Right cardiac atrium (tissue), 5 donors: ENCODE measurements at regions not wholly inside any gene's neighbourhood (a gene's known extent, or its start where the extent isn't known, plus 50 kb on each side); places are given as distances from the start of the nearest gene placed in this dataset.
"Not testable (repeated sequence)": the region's sequence is repeated elsewhere in the genome, so short reads cannot be mapped to it uniquely, and the experiment has no call there.

ENCODE experiments used
- ATAC-seq, 2 donors: fragments of 200-7000 bp; cut with Tn5 transposase; one replicate each; pipeline versions ENCODE4 v1.8.0 to v1.9.1; 2020; ENCODE audit warnings: moderate library complexity in 2 of 2, mild to moderate bottlenecking in 1 of 2
- DNase-seq, 3 donors: peaks; one replicate each; pipeline ENCODE4 v3.0.0-alpha.2; 2020
- H3K27ac ChIP-seq: one replicate; pipeline ENCODE4 v1.5.1; 2013; ENCODE audit warnings: mild to moderate bottlenecking, low read length, control low read depth, moderate library complexity
- H3K27me3 ChIP-seq: one replicate; pipeline ENCODE4 v1.6.1; 2013; ENCODE audit not compliant: control insufficient read depth, insufficient read depth
- H3K4me1 ChIP-seq: one replicate; pipeline ENCODE4 v1.6.1; 2013; ENCODE audit warnings: low read length; ENCODE audit not compliant: control insufficient read depth, insufficient read depth
- H3K4me3 ChIP-seq: one replicate; pipeline ENCODE4 v1.5.1; 2013; ENCODE audit warnings: low read length, control low read depth
- H3K9me3 ChIP-seq: one replicate; pipeline ENCODE4 v1.6.1; 2013; ENCODE audit warnings: low read length; ENCODE audit not compliant: control insufficient read depth
- WGBS: extraction: QIAGEN DNeasy Blood & Tissue Kit; methylation state at CpG from one replicate; pipeline ENCODE4 v1.1.7; 2013; 5-methylcytosine and 5-hydroxymethylcytosine counted together
- intact Hi-C, 4 donors: fragments of 100-400 bp; cut with DNase I; formaldehyde crosslinking; loops; one replicate each; pipeline versions ENCODE4 v1.11.0 to v1.14.0; 2022 to 2023
- donor health status: healthy with polysubstance abuse.
- donor health status: DM: no; HTN: yes; CAD: no.
- donor health status: DM: no; HTN: no; CAD: no.
- donor health status: DM: no; HTN: yes; CAD: no; lungs with severe emphysema.
- donor health status: DM: yes; HTN: yes; CAD: no.

- peaks cover under 1% of the 10 kb centered on the region for H3K4me1 ChIP-seq
- ATAC-seq: no peak
Measured at GRCh38 chr22:25396615-25397200, 167.8 kb upstream of the GRK3 start.

GRCh38 chr22:25397616-25398015, 166.9 kb upstream of the GRK3 start:
- H3K9me3 ChIP-seq: no peaks in the 10 kb centered on the region
- WGBS: 85% methylated on average over 3 of the region's 3 CpGs
- intact Hi-C loops: no loop called here
- H3K4me1 ChIP-seq: peaks cover 8% of the 10 kb centered on the region
- H3K4me3 ChIP-seq: no peak overlapping the region
- DNase-seq (no peak), ATAC-seq (no peak)
- H3K27me3 ChIP-seq: no peaks in the 10 kb centered on the region
- H3K27ac ChIP-seq: no peak overlapping the region

More at GRCh38 chr22:25396615-25397200, 167.8 kb upstream of the GRK3 start:
- no peak overlapping the region for H3K27ac ChIP-seq
- WGBS: 92% methylated on average over 10 of the region's 10 CpGs
- H3K4me3 ChIP-seq: no peak overlapping the region
- intact Hi-C loops: no loop called here
- H3K9me3 ChIP-seq: no peaks in the 10 kb centered on the region
- H3K27me3 ChIP-seq: no peaks in the 10 kb centered on the region
- DNase-seq: no peak

GRCh38 chr22:25398591-25399062, 165.8 kb upstream of the GRK3 start:
- H3K9me3 ChIP-seq, H3K27me3 ChIP-seq, H3K27ac ChIP-seq, ATAC-seq, DNase-seq, H3K4me3 ChIP-seq, intact Hi-C loops: not testable (repeated sequence)
- H3K4me1 ChIP-seq: peaks cover 13% of the 10 kb centered on the region
- WGBS: 92% methylated on average over 6 of the region's 6 CpGs

- ATAC-seq (no peak), DNase-seq (peak in 1 of 3 donors; percentile 38)
- Histone ChIP-seq H3K4me3 (no peak overlapping the region), H3K27me3 (no peaks in the 10 kb centered on the region), H3K27ac (no peak overlapping the region), H3K4me1 (peaks cover 18% of the 10 kb centered on the region), H3K9me3 (no peaks in the 10 kb centered on the region)
- intact Hi-C loops: no loop called here
- WGBS: 93% methylated on average over 12 of the region's 12 CpGs
Measured at GRCh38 chr22:25399649-25400151, 164.8 kb upstream of the GRK3 start.

GRCh38 chr22:25402160-25402500, 162.3 kb upstream of the GRK3 start:
- Histone ChIP-seq H3K4me3 (no peak overlapping the region), H3K27me3 (no peaks in the 10 kb centered on the region), H3K9me3 (no peaks in the 10 kb centered on the region), H3K4me1 (peaks cover 19% of the 10 kb centered on the region), H3K27ac (peak overlapping the region; percentile 84)
- ATAC-seq: no peak
- DNase-seq: no peak
- WGBS: 87% methylated on average over 6 of the region's 6 CpGs
- intact Hi-C loops: no loop called here

- peak; percentile 10 to 15 for ATAC-seq
- DNase-seq: peak in 2 of 3 donors; percentile 52 to 65
- WGBS: 31% methylated on average over 14 of the region's 14 CpGs
- H3K4me1 ChIP-seq: peaks cover 19% of the 10 kb centered on the region
- H3K4me3 ChIP-seq: no peak overlapping the region
- H3K9me3 ChIP-seq: no peaks in the 10 kb centered on the region
- intact Hi-C loops: no loop called here
- H3K27me3 ChIP-seq: no peaks in the 10 kb centered on the region
- peak overlapping the region; percentile 96 for H3K27ac ChIP-seq
Measured at GRCh38 chr22:25402501-25403283, 161.8 kb upstream of the GRK3 start.

- intact Hi-C loops: no loop called here
- no peaks in the 10 kb centered on the region for H3K27me3 ChIP-seq
- no peaks in the 10 kb centered on the region for H3K9me3 ChIP-seq
- H3K4me3 ChIP-seq: peak overlapping the region; percentile 96
- H3K4me1 ChIP-seq: peaks cover 19% of the 10 kb centered on the region
- ATAC-seq (no peak), DNase-seq (no peak)
- H3K27ac ChIP-seq: peak overlapping the region; percentile 96
- WGBS: 20% methylated on average over 8 of the region's 8 CpGs
Measured at GRCh38 chr22:25403284-25403810, 161.1 kb upstream of the GRK3 start.

- Histone ChIP-seq H3K9me3 (no peaks in the 10 kb centered on the region), H3K4me3 (peak overlapping the region; percentile 96), H3K4me1 (peaks cover 19% of the 10 kb centered on the region), H3K27me3 (no peaks in the 10 kb centered on the region), H3K27ac (peak overlapping the region; percentile 96)
- DNase-seq (no peak), ATAC-seq (no peak)
- intact Hi-C loops: no loop called here
- whole genome bisulfite sequencing: 12% methylated on average over 15 of the region's 15 CpGs
Measured at GRCh38 chr22:25403811-25404471, 160.5 kb upstream of the GRK3 start.

- ATAC-seq: no peak
- intact Hi-C loops: no loop called here
- Histone ChIP-seq H3K4me3 (peak overlapping the region; percentile 96), H3K4me1 (peaks cover 19% of the 10 kb centered on the region), H3K9me3 (no peaks in the 10 kb centered on the region), H3K27me3 (no peaks in the 10 kb centered on the region), H3K27ac (peak overlapping the region; percentile 96)
- WGBS: under 1% methylated on average over 36 of the region's 36 CpGs
- DNase-seq: peak; percentile 45 to 72 (median 68)
Measured at GRCh38 chr22:25404556-25404927, 159.9 kb upstream of the GRK3 start.

- intact Hi-C loops: no loop called here
- Histone ChIP-seq H3K9me3 (no peaks in the 10 kb centered on the region), H3K27me3 (no peaks in the 10 kb centered on the region), H3K4me3 (peak overlapping the region; percentile 96), H3K27ac (peak overlapping the region; percentile 96), H3K4me1 (peaks cover 19% of the 10 kb centered on the region)
- ATAC-seq (peak; percentile 77 to 79), DNase-seq (peak; percentile 86 to 94 (median 93))
- under 1% methylated on average over 117 of the region's 117 CpGs for WGBS
Measured at GRCh38 chr22:25404928-25405816, 159.3 kb upstream of the GRK3 start.
